SIG-M5 treated with dmso at 0.1 percent for 504 hours (cell line): ENCODE measurements at regions not wholly inside any gene's neighbourhood (a gene's known extent, or its start where the extent isn't known, plus 50 kb on each side); places are given as distances from the start of the nearest gene placed in this dataset.

Experiments used
- DNase-seq: peaks from one replicate; lab custom pipeline; 2025; ENCODE audit not compliant: unreplicated experiment; lab: John Stamatoyannopoulos, UW

- DNase-seq: no peak
These were observed 280.5 kb downstream of the WDR11 start for GRCh38 chr10:121131426-121132265.

DNA sequence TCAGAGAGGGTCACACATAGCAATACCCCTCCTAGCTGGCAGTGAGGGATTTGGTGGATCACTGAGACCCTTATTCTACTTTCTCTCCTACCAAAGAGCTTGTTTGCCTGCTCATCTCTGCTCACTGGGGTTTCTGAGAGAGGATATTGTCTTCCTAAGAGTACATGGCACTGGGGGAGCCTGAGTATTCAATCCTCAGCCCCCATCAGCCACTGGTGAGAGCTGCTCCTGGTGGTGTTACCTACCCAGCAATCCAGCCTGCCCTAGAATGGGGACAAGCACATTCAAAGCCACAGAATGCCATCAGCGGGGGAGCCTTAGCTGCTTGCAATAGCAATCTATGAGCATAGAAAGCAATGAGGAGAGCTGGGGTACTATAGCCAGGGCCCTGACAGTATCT, 281.1 kb downstream of the WDR11 start:
- DNase-seq: no peak

DNA sequence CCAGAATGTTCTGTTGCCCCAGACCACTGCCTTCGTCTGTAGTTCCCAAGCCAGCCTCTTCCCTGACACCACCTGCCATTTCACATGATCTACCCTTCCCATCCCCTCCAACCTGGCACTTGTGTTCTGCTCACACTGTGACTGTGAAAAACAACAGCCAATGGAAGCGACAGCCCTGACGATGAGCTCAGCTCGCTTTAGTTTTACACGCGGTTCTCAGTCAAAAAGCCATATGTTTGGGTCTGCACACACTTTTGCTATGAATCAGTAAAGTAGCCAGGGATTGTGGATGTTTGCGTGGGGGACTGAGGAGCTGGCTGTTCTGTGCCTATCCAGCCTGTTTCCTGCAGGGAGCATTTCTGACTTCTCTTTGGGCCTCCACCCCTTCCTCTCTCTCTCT, 282.7 kb downstream of the WDR11 start:
- DNase-seq: no peak

DNA sequence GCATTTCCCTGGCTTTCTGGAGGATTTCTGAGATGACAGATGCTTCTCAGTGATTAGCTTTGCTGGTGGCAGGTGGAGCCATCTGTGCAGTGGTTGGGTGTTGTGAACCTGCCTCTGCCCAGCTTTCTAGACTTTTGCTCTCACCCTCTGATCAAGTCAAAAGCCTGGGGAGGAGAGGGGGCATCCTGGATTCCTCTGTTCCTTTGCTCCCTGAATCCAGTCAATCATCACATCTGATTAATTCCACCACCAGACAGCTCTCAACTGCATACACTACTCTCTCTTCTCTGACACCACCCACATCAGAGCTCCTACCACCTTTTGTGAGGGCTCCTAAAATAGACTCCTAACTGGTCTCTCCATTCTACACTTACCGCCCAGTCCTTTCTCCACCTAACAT, 283.5 kb downstream of the WDR11 start:
- no peak for DNase-seq

DNA sequence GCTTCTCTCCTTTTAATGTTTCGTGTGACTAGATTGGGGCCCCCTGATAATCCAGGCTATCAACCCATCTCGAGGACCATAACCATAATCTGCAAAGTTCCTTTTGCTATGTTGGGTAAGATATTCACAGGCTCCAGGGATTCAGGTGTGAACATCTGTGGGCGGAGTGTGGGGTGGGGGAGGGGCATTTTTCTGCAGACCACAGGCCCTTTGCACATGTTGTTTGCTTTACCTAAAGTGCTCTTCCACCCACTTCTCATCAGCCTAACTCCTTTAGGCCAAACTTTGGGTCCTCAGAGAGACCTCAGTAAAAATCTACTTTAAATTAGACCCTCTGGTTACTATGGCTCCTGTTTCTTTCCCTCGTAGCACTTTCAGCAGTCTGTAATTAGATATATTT, 284.4 kb downstream of the WDR11 start:
- DNase-seq: no peak

DNA sequence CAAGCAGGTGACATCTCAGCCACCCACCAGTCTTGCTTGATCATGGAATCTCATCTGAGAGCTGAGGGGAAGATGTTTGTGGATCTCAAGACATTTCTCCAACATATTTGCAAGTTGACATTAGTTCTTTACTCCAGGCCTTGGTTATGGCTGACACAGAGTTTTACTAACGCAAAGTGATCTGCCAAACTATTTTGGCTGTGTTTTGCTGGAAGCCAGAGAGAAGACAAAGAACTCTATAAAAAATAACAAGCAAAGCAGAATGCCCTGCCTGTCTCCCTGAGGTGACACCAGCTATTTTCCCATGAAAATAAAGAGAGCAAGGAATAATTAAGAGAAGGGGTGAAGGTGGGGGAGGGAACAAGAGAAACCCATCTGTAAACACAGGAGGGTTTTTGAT, 286.4 kb downstream of the WDR11 start:
- no peak for DNase-seq

DNA sequence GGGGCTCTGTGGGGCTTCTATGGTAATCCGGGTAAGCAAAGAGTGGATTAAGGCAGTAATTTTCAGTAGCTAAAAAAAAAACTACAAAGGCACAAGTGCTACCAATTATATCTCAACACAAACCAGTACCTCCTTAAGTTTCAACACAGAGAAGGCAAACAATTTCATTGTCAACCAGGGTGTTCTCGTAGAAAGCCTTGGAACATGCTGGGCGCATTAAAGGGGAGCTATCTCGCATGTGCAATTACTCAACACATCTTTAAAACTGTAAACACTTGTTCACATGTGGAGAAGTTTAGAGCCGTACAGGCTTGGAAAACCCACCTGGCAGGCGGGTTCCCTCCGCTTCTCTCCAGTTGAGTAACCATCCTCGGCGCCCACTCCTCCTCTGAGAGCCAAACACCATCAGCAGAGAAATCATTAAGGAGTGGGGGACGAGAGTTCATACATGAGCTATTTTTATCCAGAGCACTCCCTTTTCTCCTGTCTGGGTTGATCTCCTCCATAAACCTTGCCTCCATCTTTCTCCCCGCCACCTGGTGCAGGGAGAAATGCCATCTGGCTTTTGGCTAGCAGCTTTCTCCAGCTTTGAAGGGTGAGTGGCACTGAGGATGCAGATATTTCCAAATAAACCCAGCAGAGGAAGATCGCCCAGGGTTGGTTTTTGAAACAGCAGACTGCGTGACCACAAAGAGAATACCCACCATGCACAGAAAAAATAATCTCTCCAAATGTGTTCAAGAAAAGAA, 287.1 kb downstream of the WDR11 start:
- no peak for DNase-seq

GRCh38 chr10:121138918-121139317, 287.8 kb downstream of the WDR11 start:
- no peak for DNase-seq

- peak; percentile 35 for DNase-seq
These were observed 294.7 kb downstream of the WDR11 start for GRCh38 chr10:121145802-121146395.

GRCh38 chr10:121148921-121149320, 297.8 kb downstream of the WDR11 start:
- DNase-seq: no peak

DNA sequence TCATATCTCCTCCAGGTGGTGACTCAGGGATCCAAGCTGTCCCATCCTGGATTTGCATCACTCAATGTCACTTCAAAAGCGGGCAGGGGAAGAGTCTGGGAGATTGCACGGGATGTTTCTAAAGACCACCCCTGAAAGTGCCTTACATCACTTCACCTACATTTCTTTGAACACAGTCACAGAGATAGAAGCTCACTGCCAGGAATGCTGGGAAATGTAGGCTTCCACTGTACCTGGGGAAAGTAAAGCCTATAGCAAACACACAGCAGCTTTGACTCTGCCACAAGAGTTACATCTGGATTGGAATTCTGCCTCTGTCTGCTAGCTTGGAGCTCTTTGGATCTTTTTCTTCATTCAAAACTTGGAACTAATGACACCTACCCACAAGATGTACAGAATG, 300.9 kb downstream of the WDR11 start:
- DNase-seq: no peak

DNA sequence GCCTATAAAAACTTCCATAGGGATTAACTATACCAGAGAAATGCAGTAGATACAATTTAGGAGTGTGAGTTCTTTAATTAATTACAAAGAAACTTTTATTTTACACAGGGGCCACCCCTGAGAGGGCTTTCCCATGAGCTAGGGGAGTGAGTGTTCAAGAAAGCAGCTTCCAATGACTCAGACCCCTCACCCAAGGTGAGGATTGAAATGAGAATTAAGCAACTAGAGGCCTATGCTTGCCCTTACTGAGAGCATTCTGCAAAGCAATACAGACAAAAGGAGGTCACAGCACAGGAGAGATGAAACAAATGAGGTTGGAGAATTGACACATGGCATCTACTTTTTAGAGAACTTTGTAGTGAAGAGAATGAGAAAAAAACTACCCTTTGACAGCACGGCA, 301.8 kb downstream of the WDR11 start:
- DNase-seq: no peak

GRCh38 chr10:121154310-121154709, 303.1 kb downstream of the WDR11 start:
- no peak for DNase-seq

DNA sequence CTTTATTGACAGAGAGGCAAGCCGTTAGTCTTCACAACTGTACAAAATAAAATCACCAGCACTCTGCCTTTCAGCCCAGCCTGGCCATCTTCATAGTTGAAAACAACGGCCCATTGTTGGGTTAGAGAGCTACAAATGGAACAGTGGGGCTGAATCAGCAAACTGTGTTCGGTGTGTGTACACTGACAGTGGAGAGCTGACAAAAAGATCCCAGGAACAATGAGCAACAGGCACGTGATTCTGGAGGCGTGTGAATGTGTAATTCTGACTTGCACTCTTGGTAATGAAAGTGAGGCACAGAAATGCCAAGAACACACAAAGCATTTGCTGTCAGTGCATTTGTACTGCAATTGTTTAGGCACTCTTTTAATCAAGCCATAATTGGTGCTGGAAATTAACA, 303.7 kb downstream of the WDR11 start:
- DNase-seq: no peak

GRCh38 chr10:121155742-121156474, 304.7 kb downstream of the WDR11 start:
- DNase-seq: no peak

DNA sequence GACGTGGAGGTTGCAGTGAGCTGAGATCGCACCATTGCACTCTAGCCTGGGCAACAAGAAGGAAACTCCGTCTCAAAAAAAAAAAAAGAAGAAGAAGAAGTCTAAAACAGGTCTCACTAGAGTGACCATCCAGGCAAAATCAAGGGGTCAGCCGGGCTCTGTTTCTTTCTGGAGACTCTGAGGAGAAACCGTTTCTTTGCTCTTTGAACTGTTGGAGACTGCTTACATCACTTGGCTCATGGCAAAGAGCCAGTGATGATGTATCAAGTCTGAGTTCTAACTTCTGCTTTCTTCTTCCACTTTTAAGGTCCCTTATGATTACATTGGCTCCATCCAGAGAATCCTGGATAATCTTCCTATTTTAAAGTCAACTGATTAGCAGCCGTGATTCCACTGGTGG, 306.8 kb downstream of the WDR11 start:
- peak; percentile 82 for DNase-seq

DNA sequence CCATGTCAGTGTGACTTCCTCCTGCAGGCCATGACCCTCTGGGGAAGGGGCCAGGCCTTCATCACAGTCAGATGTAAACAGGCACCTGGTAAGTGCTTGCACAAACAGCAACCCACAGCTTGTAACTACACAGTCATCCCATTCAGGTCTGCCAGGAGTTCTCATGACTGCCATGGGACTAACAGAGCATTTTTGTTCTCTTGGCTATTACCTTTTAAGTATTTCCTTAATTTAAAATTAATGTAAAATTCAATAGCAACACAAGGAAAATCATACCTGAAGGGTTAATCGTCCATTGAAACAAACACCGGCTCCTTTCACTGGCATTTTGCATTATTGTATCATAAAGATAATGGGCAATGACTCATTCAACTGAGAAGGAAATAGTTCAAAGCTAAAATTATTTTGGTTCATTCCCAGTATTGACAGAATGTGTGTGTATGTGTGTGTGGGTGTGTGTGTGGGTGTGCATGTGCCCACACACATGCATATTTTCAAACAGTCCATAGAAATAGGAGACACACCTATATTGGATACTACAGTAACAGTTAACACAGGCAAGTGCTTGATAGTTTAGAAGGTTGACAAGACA, 307.9 kb downstream of the WDR11 start:
- DNase-seq: no peak

- DNase-seq: no peak
These were observed 308.5 kb downstream of the WDR11 start for GRCh38 chr10:121159670-121160069.

- no peak for DNase-seq
These were observed 314.1 kb downstream of the WDR11 start for GRCh38 chr10:121165276-121165675.

DNA sequence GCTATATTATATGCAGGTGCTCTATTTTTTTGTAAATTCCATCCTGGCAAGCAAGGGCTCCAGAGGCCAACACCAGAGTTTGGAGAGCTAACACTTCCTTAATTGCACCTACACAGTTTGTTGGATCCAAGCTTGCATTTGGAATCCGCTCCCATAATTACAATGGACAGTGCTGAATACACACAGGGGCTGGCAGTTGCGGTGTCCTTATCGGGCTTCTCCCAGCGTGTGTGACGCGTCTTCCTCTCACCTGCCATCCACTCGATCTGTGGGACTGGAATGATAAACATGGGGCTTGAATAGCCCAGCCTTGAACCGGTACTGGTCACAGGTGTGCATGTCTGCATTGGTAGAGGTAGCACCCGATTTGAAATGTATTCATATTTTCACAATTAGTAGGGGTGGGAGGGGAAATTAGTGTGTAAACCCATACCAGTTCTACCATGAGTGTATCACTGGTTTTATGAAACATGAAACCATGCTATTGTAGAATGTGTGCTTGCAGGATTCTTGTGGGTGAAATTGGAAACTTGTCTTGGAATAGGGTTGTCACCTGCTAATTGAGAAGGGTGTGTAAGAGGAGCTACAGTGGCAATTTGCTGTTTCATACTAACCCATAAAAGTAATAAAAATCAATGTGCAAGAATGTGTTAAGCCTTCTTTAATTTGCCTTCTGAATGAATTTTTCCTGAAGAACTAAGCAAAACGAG, 316.5 kb downstream of the WDR11 start:
- no peak for DNase-seq
